ENCODE measurements at regions not wholly inside any gene's neighbourhood (a gene's known extent, or its start where the extent isn't known, plus 50 kb on each side); places are given as distances from the start of the nearest gene placed in this dataset.

DNA sequence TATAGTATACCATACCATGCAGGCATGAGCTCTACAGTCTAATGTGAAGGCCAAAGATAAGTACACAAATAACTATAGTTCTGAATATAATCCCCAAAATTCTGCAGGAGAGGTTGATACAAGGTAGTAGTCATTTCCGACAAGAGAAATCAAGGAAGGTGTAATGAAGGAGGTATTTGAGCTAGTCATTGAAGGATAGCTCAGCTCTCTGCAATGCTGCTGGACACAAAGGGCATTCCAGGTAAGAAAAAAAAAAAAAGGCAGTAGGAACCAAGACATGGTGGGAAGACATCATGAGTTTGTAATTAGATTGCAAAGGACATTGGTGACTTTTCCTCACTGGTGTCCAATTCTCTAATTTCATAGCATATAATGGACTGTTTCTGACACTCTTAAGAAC is 285.3 kb downstream of the AHR start:
- no peak overlapping the region for H3K4me2 ChIP-seq (ENCODE audit: low read length)
- ChIA-PET POLR2A (no interaction called here), CTCF (ENCODE audit: unreplicated experiment) (interaction anchor here (0.6 kb wide), 1 partner anchor 71 kb away, joined by 3 read pairs; no protein-coding TSS in a partner anchor)
- no peak overlapping the region for H3K4me3 ChIP-seq (ENCODE audit: low read depth, low read length, poor library complexity, severe bottlenecking)
- no TSS peak for BruUV-seq (replicated peaks)
- no peak for DNase-seq (ENCODE audit: low spot score)
- H3K27ac ChIP-seq (ENCODE audit: low read depth, low read length, poor library complexity, severe bottlenecking): no peak overlapping the region
- H3K9me2 ChIP-seq (ENCODE audit: insufficient read depth, low read length): no peaks in the 10 kb centered on the region
- H3K79me2 ChIP-seq (ENCODE audit: insufficient read depth, low read depth, low read length): no peaks in the 10 kb centered on the region
- TF ChIP-seq EZH2phosphoT487 (IDR thresholded peaks at IDR 0.05; ENCODE audit: borderline replicate concordance, low read depth, low read length): no peak
- TF ChIP-seq, protein P1, sequence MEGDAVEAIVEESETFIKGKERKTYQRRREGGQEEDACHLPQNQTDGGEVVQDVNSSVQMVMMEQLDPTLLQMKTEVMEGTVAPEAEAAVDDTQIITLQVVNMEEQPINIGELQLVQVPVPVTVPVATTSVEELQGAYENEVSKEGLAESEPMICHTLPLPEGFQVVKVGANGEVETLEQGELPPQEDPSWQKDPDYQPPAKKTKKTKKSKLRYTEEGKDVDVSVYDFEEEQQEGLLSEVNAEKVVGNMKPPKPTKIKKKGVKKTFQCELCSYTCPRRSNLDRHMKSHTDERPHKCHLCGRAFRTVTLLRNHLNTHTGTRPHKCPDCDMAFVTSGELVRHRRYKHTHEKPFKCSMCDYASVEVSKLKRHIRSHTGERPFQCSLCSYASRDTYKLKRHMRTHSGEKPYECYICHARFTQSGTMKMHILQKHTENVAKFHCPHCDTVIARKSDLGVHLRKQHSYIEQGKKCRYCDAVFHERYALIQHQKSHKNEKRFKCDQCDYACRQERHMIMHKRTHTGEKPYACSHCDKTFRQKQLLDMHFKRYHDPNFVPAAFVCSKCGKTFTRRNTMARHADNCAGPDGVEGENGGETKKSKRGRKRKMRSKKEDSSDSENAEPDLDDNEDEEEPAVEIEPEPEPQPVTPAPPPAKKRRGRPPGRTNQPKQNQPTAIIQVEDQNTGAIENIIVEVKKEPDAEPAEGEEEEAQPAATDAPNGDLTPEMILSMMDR (conservative IDR thresholded peaks at IDR 0.05; ENCODE audit: low read length): no peak
- H2AFZ ChIP-seq (ENCODE audit: low read length): no peak overlapping the region
- no peaks in the 10 kb centered on the region for H3K36me3 ChIP-seq (ENCODE audit: insufficient read depth, low read length)
- H3K4me1 ChIP-seq (ENCODE audit: insufficient read depth, low read length, poor library complexity, severe bottlenecking): no peaks in the 10 kb centered on the region
- H3K9me3 ChIP-seq (ENCODE audit: low read length): no peaks in the 10 kb centered on the region
- no peaks in the 10 kb centered on the region for H4K20me1 ChIP-seq (ENCODE audit: insufficient read depth, low read length)
- intact Hi-C loops (cut with micrococcal nuclease; ENCODE audit: unreplicated experiment): no loop called here

DNA sequence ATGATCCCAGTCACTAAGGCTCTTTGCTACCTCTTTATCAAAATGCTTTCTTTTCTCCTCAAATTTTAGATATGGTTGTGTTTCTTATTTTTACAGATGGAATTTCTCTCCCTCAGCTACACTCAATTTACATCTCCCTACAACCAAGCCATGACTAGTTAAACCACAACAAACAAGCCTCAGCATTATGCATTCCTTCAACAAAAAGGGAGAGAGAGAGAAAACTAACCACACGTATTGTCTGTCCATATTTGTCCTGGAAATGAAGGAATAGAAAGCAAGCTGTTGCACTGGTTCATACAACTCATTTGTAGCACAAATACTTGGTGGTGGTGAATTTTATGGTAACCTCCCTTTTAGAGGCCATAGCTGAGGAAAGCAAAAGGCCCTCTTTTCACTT is 286.4 kb downstream of the AHR start:
- Histone ChIP-seq H3K36me3 (ENCODE audit: insufficient read depth, low read length) (no peaks in the 10 kb centered on the region), H3K9me3 (ENCODE audit: low read length) (no peaks in the 10 kb centered on the region), H3K27ac (ENCODE audit: low read depth, low read length, poor library complexity, severe bottlenecking) (no peak overlapping the region), H3K79me2 (ENCODE audit: insufficient read depth, low read depth, low read length) (no peaks in the 10 kb centered on the region), H3K4me2 (ENCODE audit: low read length) (no peak overlapping the region), H3K9me2 (ENCODE audit: insufficient read depth, low read length) (no peaks in the 10 kb centered on the region), H3K4me3 (ENCODE audit: low read depth, low read length, poor library complexity, severe bottlenecking) (no peak overlapping the region), H4K20me1 (ENCODE audit: insufficient read depth, low read length) (no peaks in the 10 kb centered on the region), H2AFZ (ENCODE audit: low read length) (no peak overlapping the region), H3K4me1 (ENCODE audit: insufficient read depth, low read length, poor library complexity, severe bottlenecking) (no peaks in the 10 kb centered on the region)
- no peak for DNase-seq (ENCODE audit: low spot score)
- BruUV-seq (replicated peaks): no TSS peak
- TF ChIP-seq, protein P1 (conservative IDR thresholded peaks at IDR 0.05; ENCODE audit: low read length): no peak
- no peak for TF ChIP-seq EZH2phosphoT487 (IDR thresholded peaks at IDR 0.05; ENCODE audit: borderline replicate concordance, low read depth, low read length)
- CTCF ChIA-PET (ENCODE audit: unreplicated experiment): no interaction called here
- intact Hi-C loops (cut with micrococcal nuclease; ENCODE audit: unreplicated experiment): no loop called here
- POLR2A ChIA-PET: no interaction called here

DNA sequence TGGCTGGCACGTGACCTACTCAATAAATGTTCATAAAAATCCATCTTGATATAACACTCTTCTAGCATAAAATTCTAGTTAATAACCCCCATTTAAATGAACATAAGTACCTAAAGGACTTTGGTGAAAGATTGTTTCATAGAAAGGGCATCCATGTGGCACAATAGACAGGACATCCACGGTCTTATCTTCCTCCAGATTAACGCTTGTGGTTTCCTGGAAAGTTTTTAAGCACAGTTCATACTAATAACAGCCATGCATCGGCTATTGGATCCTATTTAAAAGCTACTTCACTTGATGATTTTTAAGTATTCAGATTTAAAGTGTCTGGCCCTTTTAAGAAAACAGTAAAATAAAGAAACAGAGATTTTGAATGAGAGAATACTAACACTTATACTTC is 288.3 kb downstream of the AHR start:
- no peak overlapping the region for H2AFZ ChIP-seq (ENCODE audit: low read length)
- H3K4me3 ChIP-seq (ENCODE audit: low read depth, low read length, poor library complexity, severe bottlenecking): no peak overlapping the region
- no peaks in the 10 kb centered on the region for H3K4me1 ChIP-seq (ENCODE audit: insufficient read depth, low read length, poor library complexity, severe bottlenecking)
- intact Hi-C loops (cut with micrococcal nuclease; ENCODE audit: unreplicated experiment): no loop called here
- no TSS peak for BruUV-seq (replicated peaks)
- ChIA-PET CTCF (ENCODE audit: unreplicated experiment) (no interaction called here), POLR2A (no interaction called here)
- H4K20me1 ChIP-seq (ENCODE audit: insufficient read depth, low read length): no peaks in the 10 kb centered on the region
- H3K9me2 ChIP-seq (ENCODE audit: insufficient read depth, low read length): no peaks in the 10 kb centered on the region
- no peak for TF ChIP-seq EZH2phosphoT487 (IDR thresholded peaks at IDR 0.05; ENCODE audit: borderline replicate concordance, low read depth, low read length)
- TF ChIP-seq, protein P1 (conservative IDR thresholded peaks at IDR 0.05; ENCODE audit: low read length): no peak
- no peaks in the 10 kb centered on the region for H3K9me3 ChIP-seq (ENCODE audit: low read length)
- no peak for DNase-seq (ENCODE audit: low spot score)
- no peak overlapping the region for H3K27ac ChIP-seq (ENCODE audit: low read depth, low read length, poor library complexity, severe bottlenecking)
- H3K79me2 ChIP-seq (ENCODE audit: insufficient read depth, low read depth, low read length): no peaks in the 10 kb centered on the region
- no peak overlapping the region for H3K4me2 ChIP-seq (ENCODE audit: low read length)
- H3K36me3 ChIP-seq (ENCODE audit: insufficient read depth, low read length): no peaks in the 10 kb centered on the region

Measured in OCI-LY7 (cell line).